Left ventricle myocardium inferior (tissue), 1 donor: ENCODE measurements at regions not wholly inside any gene's neighbourhood (a gene's known extent, or its start where the extent isn't known, plus 50 kb on each side); places are given as distances from the start of the nearest gene placed in this dataset.

Source experiments
- DNase-seq: peaks from one replicate; pipeline ENCODE4 v3.0.0-alpha.2; 2020
- H3K27ac ChIP-seq: fragments of 200-600 bp; replicated peaks from 2 replicates; pipeline ENCODE4 v1.8.0; 2021
- H3K27me3 ChIP-seq: fragments of 200-600 bp; 2 replicates; pipeline ENCODE4 v1.8.0; 2021; ENCODE audit warnings: low read depth
- H3K36me3 ChIP-seq: fragments of 200-600 bp; 2 replicates; pipeline ENCODE4 v1.8.0; 2021
- H3K4me1 ChIP-seq: fragments of 200-600 bp; 2 replicates; pipeline ENCODE4 v1.8.0; 2021
- H3K4me3 ChIP-seq: fragments of 200-600 bp; 2 replicates; pipeline ENCODE4 v1.8.0; 2021; ENCODE audit warnings: mild to moderate bottlenecking, moderate library complexity
- H3K9me3 ChIP-seq: fragments of 200-600 bp; replicated peaks from 2 replicates; pipeline ENCODE4 v1.8.0; 2021
- CTCF ChIP-seq: fragments of 200-600 bp; IDR thresholded peaks from 2 replicates; pipeline ENCODE4 v1.8.0; 2021; ENCODE audit warnings: antibody characterized with exemption, mild to moderate bottlenecking, borderline replicate concordance
- intact Hi-C: fragments of 100-400 bp; cut with micrococcal nuclease; formaldehyde crosslinking; loops from one replicate; pipeline ENCODE4 v1.11.0; 2022
- donor health status: DM: no; HTN: yes; CAD: no; lungs with severe emphysema.

- H3K4me1 ChIP-seq: no peaks in the 10 kb centered on the region
- no peak overlapping the region for H3K27ac ChIP-seq
- DNase-seq: no peak
- intact Hi-C loops: no loop called here
- H3K9me3 ChIP-seq: no peaks in the 10 kb centered on the region
- no peak overlapping the region for H3K4me3 ChIP-seq
- no peak for TF ChIP-seq CTCF
- H3K27me3 ChIP-seq: no peaks in the 10 kb centered on the region
- no peaks in the 10 kb centered on the region for H3K36me3 ChIP-seq
These were observed 1676.7 kb downstream of the REEP3 start for GRCh38 chr10:65197935-65198334.

GRCh38 chr10:65201491-65201890 lies 1680.3 kb downstream of the REEP3 start:
- no peaks in the 10 kb centered on the region for H3K27me3 ChIP-seq
- intact Hi-C loops: no loop called here
- H3K27ac ChIP-seq: no peak overlapping the region
- no peaks in the 10 kb centered on the region for H3K9me3 ChIP-seq
- H3K4me3 ChIP-seq: no peak overlapping the region
- no peaks in the 10 kb centered on the region for H3K36me3 ChIP-seq
- TF ChIP-seq CTCF: no peak
- no peaks in the 10 kb centered on the region for H3K4me1 ChIP-seq
- no peak for DNase-seq

GRCh38 chr10:65204999-65205398 lies 1683.8 kb downstream of the REEP3 start:
- H3K36me3 ChIP-seq: no peaks in the 10 kb centered on the region
- H3K27ac ChIP-seq: no peak overlapping the region
- no peaks in the 10 kb centered on the region for H3K27me3 ChIP-seq
- no peak overlapping the region for H3K4me3 ChIP-seq
- no peaks in the 10 kb centered on the region for H3K4me1 ChIP-seq
- intact Hi-C loops: no loop called here
- DNase-seq: no peak
- H3K9me3 ChIP-seq: no peaks in the 10 kb centered on the region
- TF ChIP-seq CTCF: no peak

- Histone ChIP-seq H3K27me3 (no peaks in the 10 kb centered on the region), H3K36me3 (no peaks in the 10 kb centered on the region), H3K9me3 (no peaks in the 10 kb centered on the region), H3K27ac (no peak overlapping the region), H3K4me3 (no peak overlapping the region), H3K4me1 (no peaks in the 10 kb centered on the region)
- no peak for DNase-seq
- intact Hi-C loops: no loop called here
- TF ChIP-seq CTCF: no peak
These were observed 1692.0 kb downstream of the REEP3 start for GRCh38 chr10:65213170-65213569.

GRCh38 chr10:65219444-65219843 lies 1698.2 kb downstream of the REEP3 start:
- DNase-seq: no peak
- H3K4me1 ChIP-seq: no peaks in the 10 kb centered on the region
- no peak for TF ChIP-seq CTCF
- H3K27me3 ChIP-seq: no peaks in the 10 kb centered on the region
- H3K9me3 ChIP-seq: no peaks in the 10 kb centered on the region
- H3K36me3 ChIP-seq: no peaks in the 10 kb centered on the region
- H3K27ac ChIP-seq: no peak overlapping the region
- intact Hi-C loops: no loop called here
- no peak overlapping the region for H3K4me3 ChIP-seq

- no peak overlapping the region for H3K4me3 ChIP-seq
- no peaks in the 10 kb centered on the region for H3K4me1 ChIP-seq
- TF ChIP-seq CTCF: no peak
- H3K27me3 ChIP-seq: no peaks in the 10 kb centered on the region
- intact Hi-C loops: no loop called here
- DNase-seq: no peak
- no peak overlapping the region for H3K27ac ChIP-seq
- H3K36me3 ChIP-seq: no peaks in the 10 kb centered on the region
- H3K9me3 ChIP-seq: peaks cover 4% of the 10 kb centered on the region
These were observed 1694.7 kb upstream of the LRRTM3 start for GRCh38 chr10:65231148-65231547.
